ENCODE measurements at regions not wholly inside any gene's neighbourhood (a gene's known extent, or its start where the extent isn't known, plus 50 kb on each side); places are given as distances from the start of the nearest gene placed in this dataset.
A peak's percentile ranks its signal among the peaks of the same experiment; 100 is the strongest.

GRCh38 chrX:106404512-106404911, 207.3 kb upstream of the RADX start:
- Histone ChIP-seq H3K4me1 (ENCODE audit: insufficient read depth, low read length) (no peaks in the 10 kb centered on the region), H3K9ac (ENCODE audit: low read length) (no peak overlapping the region), H3K4me2 (ENCODE audit: low read length) (no peak overlapping the region), H3K9me3 (ENCODE audit: low read length) (no peaks in the 10 kb centered on the region), H3K27me3 (ENCODE audit: low read length) (no peaks in the 10 kb centered on the region), H4K20me1 (ENCODE audit: low read length) (no peaks in the 10 kb centered on the region), H3K79me2 (ENCODE audit: low read length) (no peaks in the 10 kb centered on the region), H3K36me3 (ENCODE audit: low read depth, low read length) (no peaks in the 10 kb centered on the region), H3K9me2 (replicated peaks; ENCODE audit: low read length) (no peaks in the 10 kb centered on the region), H2AFZ (ENCODE audit: low read length) (no peak overlapping the region), H3F3A (ENCODE audit: low read length, unreplicated experiment) (no peaks in the 10 kb centered on the region), H3K27ac (ENCODE audit: low read length) (no peak overlapping the region), H3K4me3 (ENCODE audit: low read length) (no peak overlapping the region)
- TF ChIP-seq CTCF (conservative IDR thresholded peaks at IDR 0.05; ENCODE audit: low read depth, low read length): peak; percentile 54
- no peak for TF ChIP-seq EZH2 (IDR thresholded peaks at IDR 0.05; ENCODE audit: low read length, unreplicated experiment)
- TF ChIP-seq EZH2phosphoT487 (IDR thresholded peaks at IDR 0.05; ENCODE audit: borderline replicate concordance, low read length): no peak
- BruUV-seq (replicated peaks): no TSS peak
- DNase-seq (peak; percentile 48), ATAC-seq (peak; percentile 35; the same call in 1 of the 2 replicates)
- intact Hi-C loops (cut with micrococcal nuclease): no loop called here
- ChIA-PET CTCF (no interaction called here), POLR2A (ENCODE audit: unreplicated experiment) (no interaction called here)

- DNase-seq (peak; percentile 50), ATAC-seq (peak; percentile 37; the same call in 1 of the 2 replicates)
- H3K9me3 ChIP-seq (ENCODE audit: low read length): no peaks in the 10 kb centered on the region
- intact Hi-C loops (cut with micrococcal nuclease): loop anchor here (5.0 kb wide), 1 partner anchor 377 kb away; no protein-coding TSS in a partner anchor
- H3K9me2 ChIP-seq (replicated peaks; ENCODE audit: low read length): no peaks in the 10 kb centered on the region
- CTCF ChIA-PET: interaction anchor here (2.2 kb wide), 1 partner anchor 204 kb away, joined by 7 read pairs; no protein-coding TSS in a partner anchor
- H3K4me3 ChIP-seq (ENCODE audit: low read length): no peak overlapping the region
- no peaks in the 10 kb centered on the region for H3K36me3 ChIP-seq (ENCODE audit: low read depth, low read length)
- H3K9ac ChIP-seq (ENCODE audit: low read length): no peak overlapping the region
- no TSS peak for BruUV-seq (replicated peaks)
- no peak overlapping the region for H3K27ac ChIP-seq (ENCODE audit: low read length)
- no peaks in the 10 kb centered on the region for H3K79me2 ChIP-seq (ENCODE audit: low read length)
- H3K4me1 ChIP-seq (ENCODE audit: insufficient read depth, low read length): no peaks in the 10 kb centered on the region
- no peak overlapping the region for H2AFZ ChIP-seq (ENCODE audit: low read length)
- no peak for TF ChIP-seq EZH2 (IDR thresholded peaks at IDR 0.05; ENCODE audit: low read length, unreplicated experiment)
- no peak for TF ChIP-seq EZH2phosphoT487 (IDR thresholded peaks at IDR 0.05; ENCODE audit: borderline replicate concordance, low read length)
- TF ChIP-seq CTCF (conservative IDR thresholded peaks at IDR 0.05; ENCODE audit: low read depth, low read length): peak; percentile 75
- H4K20me1 ChIP-seq (ENCODE audit: low read length): no peaks in the 10 kb centered on the region
- no peak overlapping the region for H3K4me2 ChIP-seq (ENCODE audit: low read length)
- POLR2A ChIA-PET (ENCODE audit: unreplicated experiment): interaction anchor here (0.7 kb wide), 1 partner anchor 295 kb away, joined by 3 read pairs; no protein-coding TSS in a partner anchor
- H3F3A ChIP-seq (ENCODE audit: low read length, unreplicated experiment): no peaks in the 10 kb centered on the region
- no peaks in the 10 kb centered on the region for H3K27me3 ChIP-seq (ENCODE audit: low read length)
Observed at GRCh38 chrX:106415276-106415895, 196.4 kb upstream of the RADX start.

DNA sequence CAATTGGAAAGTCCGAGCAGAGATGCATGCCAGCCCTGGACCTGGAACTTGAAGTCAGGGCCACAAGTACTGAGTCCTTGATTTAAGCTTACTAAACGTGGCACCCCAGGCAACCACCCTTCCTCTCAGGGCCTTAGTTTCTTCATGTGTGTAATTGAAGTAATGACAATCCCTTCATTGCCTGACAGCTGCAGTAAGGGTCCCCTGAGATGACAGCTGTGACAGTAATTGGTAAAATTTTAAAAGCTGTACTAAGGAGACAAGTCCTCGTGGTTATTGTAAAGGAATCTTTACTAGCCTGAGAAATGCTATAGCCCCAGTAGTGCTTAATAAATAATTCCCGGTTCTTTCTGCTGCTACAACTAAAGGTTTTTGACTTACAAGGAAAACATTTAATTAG, 175.1 kb upstream of the RADX start:
- Histone ChIP-seq H3K4me1 (ENCODE audit: insufficient read depth, low read length) (no peaks in the 10 kb centered on the region), H3K9me2 (replicated peaks; ENCODE audit: low read length) (no peaks in the 10 kb centered on the region), H3K36me3 (ENCODE audit: low read depth, low read length) (no peaks in the 10 kb centered on the region), H3K79me2 (ENCODE audit: low read length) (no peaks in the 10 kb centered on the region), H3K4me2 (ENCODE audit: low read length) (no peak overlapping the region), H4K20me1 (ENCODE audit: low read length) (no peaks in the 10 kb centered on the region), H3K9ac (ENCODE audit: low read length) (no peak overlapping the region), H3K9me3 (ENCODE audit: low read length) (no peaks in the 10 kb centered on the region), H3K27ac (ENCODE audit: low read length) (no peak overlapping the region), H3K27me3 (ENCODE audit: low read length) (no peaks in the 10 kb centered on the region; the same call in 1 of the 2 replicates), H3K4me3 (ENCODE audit: low read length) (no peak overlapping the region), H3F3A (ENCODE audit: low read length, unreplicated experiment) (no peaks in the 10 kb centered on the region), H2AFZ (ENCODE audit: low read length) (no peak overlapping the region)
- TF ChIP-seq EZH2phosphoT487 (IDR thresholded peaks at IDR 0.05; ENCODE audit: borderline replicate concordance, low read length): no peak
- TF ChIP-seq CTCF (conservative IDR thresholded peaks at IDR 0.05; ENCODE audit: low read depth, low read length): no peak
- no peak for TF ChIP-seq EZH2 (IDR thresholded peaks at IDR 0.05; ENCODE audit: low read length, unreplicated experiment)
- ATAC-seq: no peak
- BruUV-seq (replicated peaks): no TSS peak
- intact Hi-C loops (cut with micrococcal nuclease): no loop called here
- DNase-seq: no peak
- POLR2A ChIA-PET (ENCODE audit: unreplicated experiment): no interaction called here
- CTCF ChIA-PET: no interaction called here

Measured in PC-3 (cell line).